EL (cell line): ENCODE measurements at regions not wholly inside any gene's neighbourhood (a gene's known extent, or its start where the extent isn't known, plus 50 kb on each side); places are given as distances from the start of the nearest gene placed in this dataset.
A peak's percentile ranks its signal among the peaks of the same experiment; 100 is the strongest.

Experiments
- DNase-seq: peaks from one replicate; pipeline ENCODE4 v3.0.0-alpha.2; 2016

DNA sequence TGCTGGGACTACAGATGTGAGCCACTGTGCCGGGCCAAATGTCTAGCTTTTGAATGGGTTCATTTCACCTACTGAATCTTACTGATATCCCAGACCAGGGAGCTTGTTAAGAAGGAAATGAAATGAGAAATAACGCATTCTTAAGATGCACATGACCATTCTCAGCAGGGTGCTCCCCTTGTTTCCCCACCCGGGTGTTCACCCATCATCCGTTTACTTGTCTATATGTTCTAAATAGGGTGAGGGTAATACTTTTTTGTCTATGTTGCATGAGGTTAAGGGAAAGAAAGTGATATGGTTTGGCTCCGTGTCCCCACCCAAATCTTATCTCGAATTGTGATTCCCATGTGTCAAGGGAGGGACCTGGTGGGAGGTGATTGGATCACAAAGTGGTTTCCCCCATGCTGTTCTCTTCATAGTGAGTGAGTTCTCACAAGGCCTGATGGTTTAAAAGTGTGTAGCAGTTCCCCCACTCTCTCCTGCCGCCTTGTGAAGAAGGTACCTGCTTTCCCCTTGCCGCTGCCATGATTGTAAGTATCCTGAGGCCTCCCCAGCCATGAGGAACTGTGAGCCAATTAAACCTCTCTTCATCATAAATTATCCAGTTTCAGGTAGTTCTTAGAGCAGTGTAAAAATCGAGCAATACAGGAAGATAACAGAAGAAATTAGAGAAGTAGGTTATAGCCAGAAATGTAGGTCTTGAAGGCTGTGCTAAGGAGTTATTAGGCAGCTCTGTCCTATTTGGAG, 129.1 kb downstream of the DDX1 start:
- no peak for DNase-seq

DNA sequence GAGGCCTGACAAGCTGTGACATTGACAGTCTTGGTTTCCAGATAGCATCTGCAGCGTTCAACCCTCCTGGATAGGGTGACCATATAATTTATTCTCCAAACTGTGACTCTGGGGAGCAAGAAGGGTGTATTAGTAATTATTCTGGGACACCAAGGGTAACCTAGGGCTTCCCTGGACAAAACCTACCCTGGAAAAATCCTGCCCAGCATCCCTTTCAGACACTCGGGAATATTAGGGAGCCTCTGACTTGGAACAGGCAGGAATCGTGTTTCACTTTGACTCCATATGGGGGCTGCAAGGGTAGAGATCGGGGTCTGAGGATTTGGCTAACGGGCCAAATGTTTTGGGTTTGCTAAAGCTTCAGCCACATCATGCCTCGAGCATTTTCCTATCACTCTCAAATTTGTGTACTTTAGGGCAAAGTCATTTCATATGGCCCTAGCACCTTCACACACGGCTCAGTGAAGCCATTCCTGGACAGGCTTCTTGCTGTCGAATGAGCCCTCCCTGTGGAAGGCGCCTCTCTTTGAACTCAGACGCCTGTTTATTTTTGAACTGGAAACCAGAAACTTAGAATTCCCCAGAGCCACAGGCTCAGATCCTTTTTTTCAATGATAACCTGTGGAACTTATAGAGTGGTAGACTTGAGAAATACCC, 129.9 kb downstream of the DDX1 start:
- DNase-seq = no peak

DNA sequence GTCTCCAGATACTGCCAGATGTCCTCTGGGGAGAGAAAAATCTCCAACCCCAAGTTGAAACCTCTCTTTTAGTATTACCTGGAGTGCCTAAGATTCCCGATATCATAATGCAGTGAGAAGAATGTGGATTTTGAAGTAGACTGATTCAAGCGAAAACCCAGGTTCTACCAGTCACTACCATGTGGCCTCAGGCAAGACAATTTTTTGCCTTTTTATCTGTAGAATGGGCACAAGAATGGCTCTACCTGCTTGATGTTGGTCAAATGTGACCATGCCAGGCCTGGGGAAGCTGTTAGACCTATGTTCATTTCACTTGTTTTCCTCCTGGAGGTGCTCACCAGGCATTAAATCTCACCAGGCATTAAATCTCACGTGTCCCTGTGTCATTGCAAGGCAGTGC, 131.3 kb downstream of the DDX1 start:
- no peak for DNase-seq

DNA sequence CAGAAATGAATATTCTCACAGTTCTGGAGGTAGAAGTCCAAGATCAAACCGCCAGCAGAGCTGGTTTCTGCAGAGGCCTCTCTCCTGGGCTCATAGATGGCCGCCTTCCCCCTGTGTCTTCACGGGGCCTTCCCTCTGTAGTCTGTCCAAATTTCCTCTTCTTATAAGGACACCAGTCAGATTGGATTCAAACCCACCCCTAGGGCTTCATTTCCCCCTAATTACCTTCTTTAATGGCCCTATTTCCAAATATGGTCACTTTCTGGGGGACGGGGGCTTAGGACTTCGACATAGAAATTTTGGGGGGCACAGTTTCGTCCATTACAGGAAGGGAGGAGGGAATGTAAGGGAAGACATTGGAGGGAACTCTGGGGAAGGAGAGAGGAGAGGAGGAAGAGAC, 132.6 kb downstream of the DDX1 start:
- DNase-seq = no peak

DNA sequence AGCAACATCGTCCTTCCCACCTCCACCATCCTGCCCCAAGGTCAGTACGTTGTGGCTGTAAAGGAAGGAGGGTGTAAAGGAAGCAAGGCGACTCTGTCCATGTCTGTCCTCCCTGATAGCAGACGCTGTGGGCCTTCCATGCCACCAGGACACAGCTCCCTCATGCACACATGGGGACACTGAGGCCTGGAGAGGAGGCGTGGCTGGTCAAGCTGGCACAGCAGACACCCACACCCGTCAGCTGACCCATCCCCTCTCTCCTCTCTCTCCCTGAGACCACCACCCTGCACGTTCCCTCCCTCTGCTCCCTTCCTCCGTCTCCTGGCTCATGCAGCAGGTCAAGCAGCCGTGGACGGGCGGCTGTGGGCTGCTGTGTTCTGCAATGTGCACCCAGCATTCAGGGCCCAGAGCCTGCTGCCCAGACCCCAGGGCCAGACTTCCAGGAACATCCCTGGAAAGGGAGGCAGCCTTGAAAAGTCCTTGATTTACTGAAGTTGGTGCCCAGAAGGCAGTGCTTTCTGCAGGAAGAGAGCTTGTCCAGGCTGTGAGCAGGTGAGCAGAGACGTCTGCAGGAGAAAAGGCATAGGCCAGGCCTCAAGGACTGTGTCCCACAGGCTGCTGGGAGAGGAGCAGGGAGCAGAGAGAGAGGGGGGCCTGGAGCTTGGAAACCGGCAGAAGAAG, 133.6 kb downstream of the DDX1 start:
- DNase-seq = no peak

DNA sequence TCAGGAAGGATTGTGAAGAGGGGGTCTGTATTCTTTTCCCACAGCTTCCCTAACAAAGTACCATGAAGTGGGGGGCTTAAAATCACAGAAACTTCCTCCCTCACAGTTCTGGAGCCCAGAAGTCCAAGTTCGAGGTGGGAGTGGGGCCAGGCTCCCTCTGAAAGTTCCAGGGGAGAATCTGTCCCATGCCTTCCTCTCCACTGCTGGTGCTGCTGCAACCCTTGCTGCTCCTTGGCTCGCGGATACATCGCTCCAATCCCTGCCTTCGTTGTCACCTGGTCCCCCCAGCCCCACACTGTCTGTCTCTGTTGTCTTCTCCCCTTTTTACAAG, 134.1 kb downstream of the DDX1 start:
- no peak for DNase-seq

DNA sequence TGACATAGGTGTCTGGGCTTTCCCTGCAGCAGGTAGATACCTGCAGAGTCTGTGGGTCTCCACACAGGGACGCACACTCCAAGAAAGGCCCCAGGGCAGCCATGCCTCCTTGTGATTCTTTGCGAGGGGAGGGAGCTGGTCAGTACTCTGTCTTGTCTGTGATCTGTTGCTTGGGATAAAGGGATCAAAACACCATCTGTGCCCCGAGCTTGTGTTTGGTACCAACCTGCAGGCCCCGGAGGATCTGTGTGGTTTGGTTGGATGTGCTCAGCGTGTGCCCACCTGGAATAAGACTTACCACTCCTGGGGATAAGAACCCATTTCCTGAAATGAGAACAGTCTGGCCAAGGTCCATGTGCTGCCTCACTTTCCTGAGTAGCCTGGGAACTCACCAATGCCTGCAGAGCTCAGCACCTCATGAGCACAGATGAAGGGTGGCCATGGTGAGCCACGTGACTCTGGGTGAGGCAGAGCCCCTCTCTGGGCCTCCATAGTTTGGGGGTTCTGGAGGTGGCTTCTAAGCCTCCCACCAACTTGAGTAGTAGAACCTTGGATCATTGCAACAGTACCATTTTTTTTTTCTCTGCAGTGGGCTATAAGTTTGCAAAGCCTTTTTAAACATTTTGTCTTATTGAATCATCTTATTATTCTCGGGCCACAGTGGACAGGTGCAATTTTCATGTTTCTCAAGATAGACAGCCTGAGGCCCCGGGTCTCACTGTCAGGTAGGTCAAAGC, 134.8 kb downstream of the DDX1 start:
- DNase-seq = no peak

DNA sequence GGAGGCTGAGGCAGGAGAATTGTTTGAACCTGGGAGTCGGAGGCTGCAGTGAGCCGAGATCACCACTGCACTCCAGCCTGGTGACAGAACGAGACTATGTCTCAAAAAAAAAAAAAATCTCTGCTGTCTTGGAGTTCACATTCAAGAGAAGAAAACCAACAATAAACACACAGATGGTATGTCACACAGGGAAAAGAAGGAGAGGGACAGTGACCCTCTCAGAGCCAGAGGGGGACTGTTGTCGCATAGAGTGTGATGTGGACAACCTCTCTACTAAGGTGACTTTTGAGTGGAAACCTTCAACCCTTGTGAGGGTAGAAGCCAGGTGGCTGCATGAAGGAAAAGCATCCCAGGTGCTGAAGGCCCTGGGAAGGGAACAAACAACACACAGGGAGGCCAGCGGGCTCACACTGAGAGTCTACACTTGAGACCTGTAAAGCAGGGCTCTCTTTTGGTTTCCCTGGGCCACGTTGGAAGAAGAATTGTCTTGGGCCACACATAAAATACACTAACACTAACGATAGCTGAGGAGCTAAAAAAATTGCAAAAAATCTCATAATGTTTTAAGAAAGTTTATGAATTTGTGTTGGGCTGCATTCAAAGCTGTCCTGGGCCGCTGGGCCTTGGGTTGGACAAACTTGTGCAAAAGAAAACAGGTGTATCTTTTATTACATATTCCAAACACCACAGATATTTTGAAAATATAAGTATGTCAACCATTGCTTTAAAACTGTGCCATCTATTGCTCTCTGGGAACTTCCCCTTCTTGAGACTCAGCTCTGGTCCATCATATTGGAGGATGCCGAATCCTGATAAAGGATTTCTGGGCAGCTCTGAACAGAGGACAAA, 136.0 kb downstream of the DDX1 start:
- no peak for DNase-seq

DNA sequence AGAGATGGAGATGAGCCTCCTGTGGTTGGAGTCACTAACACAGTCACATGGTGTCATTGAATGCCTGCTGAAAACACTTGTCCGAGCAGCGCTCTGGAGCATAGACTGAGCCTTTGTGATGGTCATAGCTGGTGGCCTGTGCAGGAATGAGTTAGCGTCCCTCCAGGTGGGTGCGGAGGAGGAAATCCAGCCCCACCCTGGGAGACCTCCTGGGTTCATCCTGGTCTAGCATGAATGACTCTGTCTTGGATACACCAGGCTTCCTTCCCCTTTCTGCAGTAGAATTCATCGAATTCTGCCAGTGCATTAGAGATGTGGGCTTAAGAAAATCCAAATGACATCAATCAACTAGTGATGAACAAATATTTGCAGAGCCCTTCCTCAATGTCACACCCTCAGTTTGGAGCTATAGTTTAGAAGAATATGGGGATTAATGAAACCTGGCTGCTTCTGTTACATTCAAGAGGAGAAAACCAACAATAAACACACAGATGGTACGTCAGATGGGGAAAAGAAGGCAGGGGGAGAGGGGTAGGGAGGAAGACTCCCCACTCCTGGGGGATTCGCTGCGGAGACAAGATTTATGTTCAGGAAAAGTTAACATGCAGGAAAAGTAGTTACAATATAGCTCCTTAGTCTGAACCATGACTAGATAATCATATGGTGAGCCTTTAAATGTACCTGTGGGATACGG, 136.7 kb downstream of the DDX1 start:
- DNase-seq = no peak

DNA sequence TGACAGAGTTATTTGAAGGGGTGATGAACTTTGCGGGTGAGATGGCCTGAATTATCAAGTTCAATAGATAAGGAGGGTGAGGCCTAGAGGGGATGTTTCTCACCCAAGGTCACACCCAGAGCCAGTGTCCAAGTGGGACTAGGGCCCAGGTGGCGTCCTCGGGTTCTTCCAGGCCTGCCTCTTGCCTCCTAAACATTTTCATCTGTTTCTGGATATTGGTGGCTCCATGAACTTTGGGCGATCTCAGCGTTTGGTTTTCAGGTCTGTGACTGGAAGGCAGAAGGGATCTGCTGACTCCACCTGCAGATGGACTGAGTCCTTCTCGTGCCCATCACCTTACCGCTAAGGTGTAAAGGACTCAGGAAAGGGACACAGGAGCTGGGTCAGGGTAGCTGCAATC, 137.3 kb downstream of the DDX1 start:
- DNase-seq = no peak

DNA sequence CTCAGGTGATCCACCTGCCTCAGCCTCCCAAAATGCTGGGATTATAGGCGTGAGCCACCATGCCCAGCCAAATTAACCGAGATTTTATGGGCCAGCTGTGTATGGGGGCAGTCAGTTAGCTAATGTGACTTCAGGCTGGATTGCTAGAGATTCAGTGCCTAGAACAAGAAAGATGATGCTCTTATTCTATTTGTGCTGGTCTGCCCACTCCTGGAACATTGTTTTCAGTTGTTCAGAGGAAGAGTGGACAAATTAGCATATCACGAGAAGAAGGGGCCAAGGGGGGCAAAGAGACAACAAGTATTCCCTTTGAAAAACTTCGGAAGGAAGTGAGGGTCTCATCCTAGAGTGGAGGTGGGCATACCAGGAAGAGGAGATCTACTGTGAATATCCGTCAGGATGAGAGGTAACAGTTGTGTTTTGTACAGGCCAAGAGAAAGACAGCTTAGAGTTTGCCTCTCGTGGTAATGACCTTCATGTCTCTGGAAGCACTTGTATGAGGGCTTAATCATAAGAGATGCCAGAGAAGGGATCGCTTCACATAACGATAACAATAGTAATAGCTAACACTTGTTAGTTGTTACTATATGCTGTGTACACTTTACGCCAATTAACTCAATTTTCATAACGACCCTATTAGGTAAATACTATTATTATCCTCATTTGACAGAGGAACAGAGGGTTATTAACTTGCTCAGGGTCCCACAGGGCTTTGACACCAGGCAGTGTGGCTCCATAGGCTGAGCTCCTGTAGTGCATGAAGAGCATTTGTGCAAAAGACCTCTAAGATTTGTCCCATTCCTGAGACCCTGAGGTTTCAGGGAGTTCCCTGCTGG, 138.3 kb downstream of the DDX1 start:
- no peak for DNase-seq

DNA sequence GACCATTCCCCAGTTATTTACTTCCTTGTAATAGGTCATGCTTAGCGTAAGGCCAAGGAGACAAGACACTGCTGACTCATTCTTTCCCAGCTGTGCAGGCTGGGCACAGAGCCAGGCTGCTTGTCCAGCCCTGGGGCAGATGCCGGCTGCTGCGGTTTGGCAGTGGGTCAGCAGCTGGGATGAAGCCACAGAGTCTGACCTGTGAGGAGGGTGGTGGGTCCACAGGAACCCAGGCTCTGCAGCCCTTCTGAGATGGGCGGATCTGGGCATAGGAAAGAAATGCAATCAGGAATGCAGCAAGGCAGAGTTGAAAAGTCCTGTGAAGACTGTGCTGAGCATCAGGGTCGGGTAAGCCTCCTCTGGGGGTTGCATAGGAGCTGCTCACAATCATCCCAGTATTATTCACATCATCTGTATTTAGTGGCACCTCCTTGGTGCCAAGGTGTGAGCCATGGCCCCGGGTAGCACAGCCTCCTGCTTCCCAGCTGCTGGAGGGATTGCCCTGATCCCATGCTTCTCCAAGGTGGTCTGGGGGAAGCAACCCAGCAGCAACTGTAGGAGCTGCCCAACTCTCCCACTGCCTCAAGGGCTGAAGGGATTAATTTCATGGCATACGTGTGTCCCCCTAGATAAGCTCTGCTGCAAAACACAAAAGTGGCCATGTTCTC, 139.0 kb downstream of the DDX1 start:
- DNase-seq = peak; percentile 86

DNA sequence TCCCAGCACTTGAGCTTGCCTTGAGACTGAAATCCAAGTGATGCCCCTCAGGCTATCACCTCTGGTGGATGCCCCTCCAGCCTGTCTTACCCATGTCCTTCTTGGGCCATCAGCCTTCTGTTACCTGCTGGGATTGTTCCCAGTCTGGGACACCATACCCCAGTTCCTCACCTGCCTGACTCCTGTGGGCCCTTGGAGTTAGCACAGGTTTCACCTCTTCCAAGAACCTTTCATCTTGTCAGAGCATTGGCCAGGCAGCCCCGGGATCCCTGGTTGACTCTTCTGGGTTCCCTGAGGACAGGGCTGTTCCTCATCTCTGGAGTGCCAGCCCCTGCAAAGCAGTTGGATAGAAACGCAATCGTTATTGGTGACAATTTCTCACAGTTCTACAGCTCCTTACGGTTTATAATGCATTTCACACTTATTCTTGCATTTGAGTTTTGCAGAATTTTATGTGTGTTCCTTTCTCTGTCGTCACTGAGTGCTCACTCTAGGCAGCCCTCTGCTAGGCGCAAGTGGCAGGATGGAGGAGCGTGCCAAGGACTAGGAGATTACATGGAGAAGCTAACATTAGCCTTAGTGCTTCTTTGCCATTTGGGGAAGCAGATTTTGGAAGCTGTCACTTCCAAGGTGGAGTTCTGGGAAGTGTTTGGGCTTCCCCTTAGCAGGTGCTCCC, 139.7 kb downstream of the DDX1 start:
- DNase-seq = no peak

DNA sequence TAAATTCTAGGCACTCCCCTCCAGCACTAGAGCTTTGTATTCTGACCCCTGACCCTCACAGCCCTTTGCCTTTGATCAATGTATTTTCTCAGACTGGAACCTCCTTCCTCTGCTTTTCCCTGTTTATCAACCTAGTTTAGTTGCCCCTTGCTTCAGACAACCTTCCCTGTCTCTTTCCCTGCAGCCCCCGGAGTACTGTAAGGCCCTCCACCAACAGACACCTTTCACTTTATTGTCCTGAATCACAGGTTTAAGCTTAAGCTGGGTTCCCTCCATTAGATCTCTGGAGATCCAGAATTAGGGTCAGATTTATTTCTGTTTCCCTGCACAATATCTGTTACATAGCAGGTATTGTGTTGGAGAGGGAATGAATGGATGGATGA, 140.2 kb downstream of the DDX1 start:
- DNase-seq = no peak

DNA sequence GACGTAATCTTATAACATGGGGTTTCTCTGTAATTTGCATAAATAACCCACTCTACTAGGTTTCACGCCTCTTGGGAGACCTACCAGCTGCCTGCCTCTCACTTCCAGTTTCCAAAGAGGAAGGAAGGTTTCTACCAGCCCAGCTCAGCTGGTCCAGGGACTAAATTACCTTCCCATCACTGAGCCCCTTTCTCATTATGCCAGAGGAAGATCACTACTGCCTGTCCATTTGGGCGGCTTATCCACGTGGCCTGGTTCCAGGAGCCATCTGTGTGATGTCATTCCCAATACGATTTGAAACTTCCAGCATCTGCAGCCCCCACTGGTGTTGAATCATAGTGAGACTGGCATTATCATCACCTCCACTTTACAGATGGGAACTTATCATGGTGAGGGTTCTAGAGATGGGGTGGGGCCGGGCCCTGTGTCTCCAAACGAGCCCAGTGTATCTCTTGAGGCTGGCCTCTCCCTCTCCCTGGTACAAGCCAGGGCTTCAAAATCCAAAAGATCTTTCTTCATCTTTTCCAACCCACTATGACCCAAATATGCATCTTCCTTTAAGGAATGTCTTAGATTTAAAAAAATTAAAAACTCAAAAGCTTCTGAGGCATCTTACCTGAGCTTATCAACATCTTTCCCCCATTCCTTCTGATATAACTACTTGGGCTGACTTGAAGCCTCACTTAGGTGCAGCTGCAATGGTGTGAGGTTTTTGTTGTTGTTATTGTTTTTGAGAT, 140.8 kb downstream of the DDX1 start:
- no peak for DNase-seq

DNA sequence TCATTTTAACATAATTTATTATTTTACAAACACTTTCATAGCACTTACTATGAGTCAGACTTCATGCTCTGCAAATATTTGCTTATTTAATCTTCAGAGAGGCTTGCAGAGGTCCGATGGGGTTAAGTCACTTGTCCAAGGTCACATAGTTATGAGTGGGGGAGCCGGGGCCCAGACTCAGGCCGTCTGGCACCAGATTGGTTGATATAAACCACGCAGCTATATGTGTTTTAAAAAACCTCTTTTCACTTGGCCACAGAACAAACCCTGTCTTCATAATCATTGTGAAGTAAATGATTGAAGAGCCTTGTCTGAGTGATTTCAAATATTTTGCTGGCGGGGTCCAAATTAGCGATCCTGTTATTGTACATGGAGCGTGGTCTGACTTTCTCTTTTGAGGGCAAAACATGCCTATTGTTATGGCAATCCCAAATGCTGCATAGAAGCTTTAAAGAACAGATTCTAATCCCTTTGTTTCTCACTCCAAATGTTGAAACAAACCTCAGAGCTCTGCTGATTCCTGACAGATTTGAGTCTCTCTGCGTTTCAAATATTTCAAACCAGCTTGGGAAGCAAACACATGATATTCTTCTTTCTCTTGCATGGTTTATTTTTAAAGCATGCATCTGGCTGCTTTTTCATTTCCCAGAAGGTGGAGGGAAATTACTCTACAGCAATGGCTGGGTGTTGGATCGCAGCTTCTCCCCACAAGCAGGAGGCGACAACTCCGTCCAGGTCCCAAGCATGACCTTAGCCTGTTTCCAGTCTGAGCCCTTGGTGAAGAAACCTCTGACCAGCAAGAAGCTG, 142.4 kb downstream of the DDX1 start:
- DNase-seq = peak; percentile 31

DNA sequence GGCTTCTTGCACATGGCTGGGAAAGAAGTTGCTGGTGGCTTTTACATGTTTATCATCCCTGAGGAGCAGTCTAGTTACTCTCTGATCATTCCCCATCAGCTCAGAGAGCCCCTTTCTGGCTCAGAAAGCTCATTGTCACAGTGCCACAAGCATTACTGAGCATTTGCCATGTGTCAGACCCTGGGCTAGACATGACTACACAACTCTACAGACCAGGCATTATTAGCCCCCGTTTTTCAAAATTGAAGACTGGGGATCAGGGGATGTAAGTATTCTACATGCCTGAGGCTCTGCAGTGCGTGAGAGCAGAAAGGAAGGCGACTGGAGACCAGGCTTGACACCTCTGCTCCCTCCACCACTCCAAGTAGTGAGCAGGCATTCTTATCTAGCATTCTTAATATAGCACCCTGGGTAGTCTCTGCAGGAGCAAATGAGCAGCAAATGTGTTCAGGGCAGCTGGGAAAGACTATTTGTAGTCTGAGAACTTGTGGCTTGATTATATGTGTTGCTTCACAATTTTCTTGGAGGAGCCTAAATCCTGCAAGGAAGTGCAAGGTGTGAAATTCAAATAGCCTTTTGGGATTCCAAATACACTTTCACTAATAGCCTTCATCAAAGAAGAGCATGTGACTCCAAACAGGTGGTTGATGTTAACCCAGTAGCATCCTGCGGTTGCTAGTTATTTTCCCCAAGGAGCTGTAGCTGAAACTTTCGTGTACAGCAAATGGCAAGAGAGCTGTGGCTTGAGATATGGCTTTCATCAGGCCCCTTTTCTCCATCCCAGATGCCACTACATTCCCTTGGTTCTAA, 143.2 kb downstream of the DDX1 start:
- DNase-seq = no peak
